NT2/D1 (cell line): ENCODE measurements at regions not wholly inside any gene's neighbourhood (a gene's known extent, or its start where the extent isn't known, plus 50 kb on each side); places are given as distances from the start of the nearest gene placed in this dataset.

ENCODE experiments used
- SUZ12 ChIP-seq: IDR thresholded peaks from 2 replicates; pipeline ENCODE4 v1.6.1; 2011; ENCODE audit not compliant: insufficient read length, insufficient read depth; ENCODE audit errors: extremely low read depth
- YY1 ChIP-seq: IDR thresholded peaks from 2 replicates; pipeline ENCODE4 v1.6.1; 2011; ENCODE audit not compliant: insufficient read length, insufficient read depth
- ZNF274 ChIP-seq: IDR thresholded peaks from 2 replicates; pipeline ENCODE4 v1.6.1; 2011; ENCODE audit warnings: mild to moderate bottlenecking, low read depth, low read length

DNA sequence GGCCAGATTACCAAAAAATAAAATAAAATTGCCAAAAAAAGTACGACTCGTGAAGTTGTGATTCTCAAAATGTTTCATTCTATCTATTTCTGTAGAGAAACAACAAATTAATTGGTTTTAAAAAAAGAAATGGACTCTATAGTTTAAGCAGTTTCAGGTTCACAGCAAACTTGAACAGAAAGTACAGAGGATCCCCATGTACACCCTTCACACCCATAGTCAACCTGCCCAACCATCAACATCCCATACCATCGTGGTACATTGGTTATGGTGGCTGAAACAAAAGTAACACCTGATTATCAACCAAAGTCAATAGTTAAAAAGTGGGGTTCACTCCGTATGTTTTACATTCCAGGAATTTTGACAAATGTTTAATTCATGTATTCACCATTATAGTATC lies 496.1 kb downstream of the ANKRD7 start:
- TF ChIP-seq ZNF274 (no peak), YY1 (no peak), SUZ12 (no peak)
